H9 (cell line): ENCODE measurements at regions not wholly inside any gene's neighbourhood (a gene's known extent, or its start where the extent isn't known, plus 50 kb on each side); places are given as distances from the start of the nearest gene placed in this dataset.

Source experiments
- DNase-seq: peaks from one replicate; pipeline ENCODE4 v3.0.0-alpha.2; 2017
- H2AFZ ChIP-seq: one replicate; pipeline ENCODE4 v1.6.1; 2013; ENCODE audit warnings: mild to moderate bottlenecking, low read length, control low read depth, moderate library complexity
- H2AK5ac ChIP-seq: 2 replicates; pipeline ENCODE4 v1.6.1; 2013; ENCODE audit warnings: low read length, control low read depth, mixed read lengths; ENCODE audit not compliant: insufficient read length
- H2BK120ac ChIP-seq: one replicate; pipeline ENCODE4 v1.6.1; 2013; ENCODE audit warnings: low read depth, mild to moderate bottlenecking, low read length, control low read depth, inconsistent platforms; ENCODE audit not compliant: poor library complexity, severe bottlenecking
- H2BK12ac ChIP-seq: 2 replicates; pipeline ENCODE4 v1.6.1; 2013; ENCODE audit warnings: low read length, control low read depth, mixed read lengths, low read depth; ENCODE audit not compliant: insufficient read length
- H2BK15ac ChIP-seq: 2 replicates; pipeline ENCODE4 v1.6.1; 2013; ENCODE audit warnings: low read depth, low read length, control low read depth
- H2BK20ac ChIP-seq: one replicate; pipeline ENCODE4 v1.6.1; 2013; ENCODE audit warnings: low read depth, mild to moderate bottlenecking, low read length, control low read depth, inconsistent platforms; ENCODE audit not compliant: poor library complexity, severe bottlenecking
- H2BK5ac ChIP-seq: 2 replicates; pipeline ENCODE4 v1.6.1; 2013; ENCODE audit warnings: low read length, control low read depth, mixed read lengths; ENCODE audit not compliant: insufficient read length
- H3K14ac ChIP-seq: 2 replicates; pipeline ENCODE4 v1.6.1; 2013; ENCODE audit warnings: low read length, control low read depth; ENCODE audit not compliant: insufficient read depth
- H3K18ac ChIP-seq: 2 replicates; pipeline ENCODE4 v1.6.1; 2013; ENCODE audit warnings: low read depth, mild to moderate bottlenecking, mixed read lengths, low read length, control low read depth; ENCODE audit not compliant: insufficient read length
- H3K23ac ChIP-seq: 2 replicates; pipeline ENCODE4 v1.6.1; 2013; ENCODE audit warnings: low read length, control low read depth, mixed read lengths, low read depth; ENCODE audit not compliant: insufficient read length
- H3K23me2 ChIP-seq: 2 replicates; pipeline ENCODE4 v1.6.1; 2013; ENCODE audit warnings: low read depth, mild to moderate bottlenecking, mixed read lengths, low read length, control low read depth; ENCODE audit not compliant: insufficient read length, poor library complexity, severe bottlenecking
- H3K27ac ChIP-seq: 2 replicates; pipeline ENCODE4 v1.5.1; 2013; ENCODE audit warnings: low read length, control low read depth, mixed read lengths, low read depth; ENCODE audit not compliant: insufficient read length
- H3K27me3 ChIP-seq: 2 replicates; pipeline ENCODE4 v1.6.1; 2013; ENCODE audit warnings: low read length, control low read depth, inconsistent platforms; ENCODE audit not compliant: insufficient read depth
- H3K4ac ChIP-seq: 2 replicates; pipeline ENCODE4 v1.6.1; 2013; ENCODE audit warnings: low read depth, mild to moderate bottlenecking, control low read depth, inconsistent platforms, low read length, moderate library complexity
- H3K4me1 ChIP-seq: 2 replicates; pipeline ENCODE4 v1.6.1; 2013; ENCODE audit warnings: low read length, control low read depth, inconsistent platforms; ENCODE audit not compliant: insufficient read depth
- H3K4me2 ChIP-seq: 2 replicates; pipeline ENCODE4 v1.6.1; 2013; ENCODE audit warnings: low read length, control low read depth, mixed read lengths; ENCODE audit not compliant: insufficient read length, insufficient read depth
- H3K56ac ChIP-seq: 2 replicates; pipeline ENCODE4 v1.6.1; 2013; ENCODE audit warnings: low read depth, mild to moderate bottlenecking, mixed read lengths, low read length, control low read depth; ENCODE audit not compliant: insufficient read length
- H3K79me1 ChIP-seq: 2 replicates; pipeline ENCODE4 v1.6.1; 2013; ENCODE audit warnings: low read depth, mild to moderate bottlenecking, moderate library complexity, low read length, control low read depth, inconsistent platforms; ENCODE audit not compliant: insufficient read depth, poor library complexity, severe bottlenecking
- H3K79me2 ChIP-seq: 2 replicates; pipeline ENCODE4 v1.6.1; 2013; ENCODE audit warnings: low read length, control low read depth, inconsistent platforms; ENCODE audit not compliant: insufficient read depth
- H3K9ac ChIP-seq: 2 replicates; pipeline ENCODE4 v1.6.1; 2013; ENCODE audit warnings: low read length, control low read depth, mixed read lengths; ENCODE audit not compliant: insufficient read length; ENCODE audit errors: extremely low read depth
- H3K9me3 ChIP-seq: one replicate; pipeline ENCODE4 v1.6.1; 2013; ENCODE audit warnings: low read depth, low read length, inconsistent platforms; ENCODE audit not compliant: control insufficient read depth
- H3T11ph ChIP-seq: one replicate; pipeline ENCODE4 v1.6.1; 2013; ENCODE audit warnings: mild to moderate bottlenecking, low read length, control low read depth, inconsistent platforms
- H4K20me1 ChIP-seq: one replicate; pipeline ENCODE4 v1.6.1; 2013; ENCODE audit not compliant: control insufficient read depth, insufficient read length, insufficient read depth
- H4K5ac ChIP-seq: 2 replicates; pipeline ENCODE4 v1.6.1; 2013; ENCODE audit warnings: low read depth, mild to moderate bottlenecking, mixed read lengths, low read length, control low read depth; ENCODE audit not compliant: insufficient read length
- H4K8ac ChIP-seq: replicated peaks from 2 replicates; pipeline ENCODE4 v1.6.1; 2013; ENCODE audit warnings: low read length, control low read depth, mixed read lengths, low read depth; ENCODE audit not compliant: insufficient read length
- H4K91ac ChIP-seq: 2 replicates; pipeline ENCODE4 v1.6.1; 2013; ENCODE audit warnings: low read depth, mild to moderate bottlenecking, moderate library complexity, mixed read lengths, low read length, control low read depth; ENCODE audit not compliant: insufficient read length
- H3K27ac Mint-ChIP-seq, 3 experiments: 2 replicates in 2 of 3; 3 replicates in 1 of 3; pipeline ENCODE4 v1.8.0; 2020 to 2021; ENCODE audit warnings: mixed read lengths in 3 of 3, mild to moderate bottlenecking in 1 of 3, moderate library complexity in 1 of 3
- H3K27me3 Mint-ChIP-seq: 2 replicates; pipeline ENCODE4 v1.8.0; 2021; ENCODE audit warnings: low read depth, mild to moderate bottlenecking, moderate library complexity, mixed read lengths
- H3K36me3 Mint-ChIP-seq, 3 experiments: 2 replicates in 2 of 3; 3 replicates in 1 of 3; pipeline ENCODE4 v1.8.0; 2020 to 2021; ENCODE audit warnings: low read depth in 3 of 3, mixed read lengths in 3 of 3; ENCODE audit not compliant: insufficient read depth in 1 of 3
- H3K4me1 Mint-ChIP-seq, 2 experiments: 2 replicates each; pipeline ENCODE4 v1.8.0; 2020; ENCODE audit warnings: mixed read lengths in 2 of 2
- H3K4me3 Mint-ChIP-seq, 2 experiments: 2 replicates in 1 of 2; 3 replicates in 1 of 2; pipeline ENCODE4 v1.8.0; 2020 to 2021; ENCODE audit warnings: mild to moderate bottlenecking in 2 of 2, mixed read lengths in 2 of 2, moderate library complexity in 1 of 2
- H3K9me3 Mint-ChIP-seq, 2 experiments: 2 replicates in 1 of 2; 3 replicates in 1 of 2; pipeline ENCODE4 v1.8.0; 2020; ENCODE audit warnings: mild to moderate bottlenecking in 2 of 2, mixed read lengths in 2 of 2, moderate library complexity in 1 of 2
- CTCF ChIP-seq: fragments of 200-600 bp; sonication (generic); conservative IDR thresholded peaks from 3 replicates; pipeline ENCODE4 v1.8.0; 2021; ENCODE audit warnings: antibody characterized with exemption, mild to moderate bottlenecking
- WGBS: extraction: QIAGEN DNeasy Blood & Tissue Kit; methylation state at CpG from one replicate; pipeline ENCODE4 v1.1.7; 2013; ENCODE audit warnings: missing lambda C conversion rate, low lambda C conversion rate, mixed read lengths; ENCODE audit not compliant: insufficient read length; ENCODE audit errors: extremely low coverage; 5-methylcytosine and 5-hydroxymethylcytosine counted together

GRCh38 chr15:62564886-62565633 lies 400.0 kb upstream of the C2CD4B start:
- Mint-ChIP-seq H3K27me3 (no peaks in the 10 kb centered on the region; the same call in 1 of the 2 replicates), H3K36me3 (no peaks in the 10 kb centered on the region), H3K27ac (no peak overlapping the region), H3K4me1 (peaks cover 18 to 29% of the 10 kb centered on the region in 2 experiments), H3K4me3 (no peak overlapping the region), H3K9me3 (no peaks in the 10 kb centered on the region)
- Histone ChIP-seq H3K27me3 (no peaks in the 10 kb centered on the region), H2AFZ (no peak overlapping the region), H3K18ac (no peak overlapping the region), H4K5ac (no peak overlapping the region), H3K4me1 (no peaks in the 10 kb centered on the region; the same call in 1 of the 2 replicates), H4K20me1 (no peaks in the 10 kb centered on the region), H2BK120ac (no peak overlapping the region), H2BK15ac (no peak overlapping the region), H3K4ac (no peak overlapping the region), H3K23ac (no peak overlapping the region), H3T11ph (no peak overlapping the region), H3K27ac (no peak overlapping the region), H2AK5ac (no peak overlapping the region), H3K9me3 (no peaks in the 10 kb centered on the region), H3K56ac (no peak overlapping the region), H3K4me2 (no peak overlapping the region), H2BK20ac (no peak overlapping the region), H2BK5ac (no peak overlapping the region), H3K79me2 (no peaks in the 10 kb centered on the region), H3K79me1 (no peaks in the 10 kb centered on the region), H4K8ac (no peak overlapping the region), H4K91ac (no peak overlapping the region), H2BK12ac (no peak overlapping the region), H3K14ac (no peak overlapping the region), H3K9ac (no peak overlapping the region), H3K23me2 (no peaks in the 10 kb centered on the region)
- DNase-seq = no peak
- no CpG with 5 or more reads among the region's 4 CpGs for whole genome bisulfite sequencing
- TF ChIP-seq CTCF = no peak
